ENCODE measurements at regions not wholly inside any gene's neighbourhood (a gene's known extent, or its start where the extent isn't known, plus 50 kb on each side); places are given as distances from the start of the nearest gene placed in this dataset.
"Not testable (repeated sequence)": the region's sequence is repeated elsewhere in the genome, so short reads cannot be mapped to it uniquely, and the experiment has no call there.

DNA sequence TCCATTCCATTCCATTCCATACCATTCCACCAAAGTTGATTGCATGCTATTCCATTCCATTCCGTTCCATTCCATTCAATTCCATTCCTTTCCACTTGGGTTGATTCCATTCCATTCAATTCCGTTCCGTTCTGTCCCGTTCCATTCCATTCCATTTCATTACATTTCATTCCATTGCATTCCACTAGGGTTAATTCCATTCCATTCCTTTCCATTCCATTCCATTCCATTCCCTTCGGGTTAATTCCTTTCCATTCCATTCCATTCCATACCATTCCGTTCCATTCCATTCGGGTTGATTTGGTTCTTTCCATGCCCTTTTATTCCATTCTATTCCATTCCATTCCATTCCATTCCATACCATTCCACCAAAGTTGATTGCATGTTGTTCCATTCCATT is 131.9 kb downstream of the CWH43 start:
- H3K4me1 ChIP-seq (replicated peaks in 1 of 2); H3K27me3 ChIP-seq; H3K36me3 ChIP-seq (replicated peaks in 1 of 2); H3K27ac ChIP-seq; DNase-seq; H3K4me3 ChIP-seq; intact Hi-C loops (cut with DNase I): not testable (repeated sequence)
- WGBS, 4 donors: 72 to 75% (median 74%) methylated on average over 7 of the region's 7 CpGs
- peaks cover 0 to 15% (median 0%) of the 10 kb centered on the region in 3 donors for H3K9me3 ChIP-seq (replicated peaks in 1 of 3)

DNA sequence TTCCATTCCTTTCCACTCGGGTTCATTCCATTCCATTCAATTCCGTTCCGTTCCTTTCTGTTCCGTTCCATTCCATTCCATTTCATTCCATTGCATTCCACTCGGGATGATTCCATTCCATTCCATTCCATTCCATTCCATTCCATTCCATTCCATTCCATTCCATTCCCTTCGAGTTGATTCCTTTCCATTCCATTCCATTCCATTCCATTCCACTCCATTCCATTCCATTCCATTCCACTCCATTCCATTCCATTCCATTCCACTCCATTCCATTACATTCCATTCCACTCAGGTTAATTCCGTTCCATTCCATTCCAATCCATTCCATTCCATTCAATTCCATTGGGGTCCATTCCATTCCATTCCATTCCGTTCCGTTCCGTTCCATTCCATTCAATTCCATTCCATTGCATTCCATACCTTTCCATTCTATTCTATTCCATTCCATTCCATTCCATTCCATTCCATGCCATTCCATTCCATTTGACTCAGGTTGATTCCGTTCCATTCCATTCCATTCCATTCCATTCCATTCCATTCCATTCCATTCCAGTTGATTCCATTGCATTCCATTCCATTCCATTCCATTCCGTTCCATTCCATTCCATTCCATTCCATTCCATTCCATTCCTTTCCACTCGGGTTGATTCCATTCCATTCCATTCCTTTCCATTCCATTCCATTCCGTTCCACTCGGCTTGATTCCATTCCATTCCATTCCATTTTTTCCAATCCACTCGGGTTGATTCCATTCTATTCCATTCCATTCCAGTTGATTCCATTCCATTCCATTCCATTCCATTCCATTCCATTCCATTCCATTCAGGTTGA is 132.5 kb downstream of the CWH43 start:
- H3K27me3 ChIP-seq; H3K4me3 ChIP-seq; H3K36me3 ChIP-seq (replicated peaks in 1 of 2); DNase-seq; H3K4me1 ChIP-seq (replicated peaks in 1 of 2); H3K27ac ChIP-seq; intact Hi-C loops (cut with DNase I): not testable (repeated sequence)
- peaks cover 0 to 15% (median 0%) of the 10 kb centered on the region in 3 donors for H3K9me3 ChIP-seq (replicated peaks in 1 of 3)
- 55 to 62% (median 59%) methylated on average over 16 of the region's 16 CpGs for WGBS, 4 donors

DNA sequence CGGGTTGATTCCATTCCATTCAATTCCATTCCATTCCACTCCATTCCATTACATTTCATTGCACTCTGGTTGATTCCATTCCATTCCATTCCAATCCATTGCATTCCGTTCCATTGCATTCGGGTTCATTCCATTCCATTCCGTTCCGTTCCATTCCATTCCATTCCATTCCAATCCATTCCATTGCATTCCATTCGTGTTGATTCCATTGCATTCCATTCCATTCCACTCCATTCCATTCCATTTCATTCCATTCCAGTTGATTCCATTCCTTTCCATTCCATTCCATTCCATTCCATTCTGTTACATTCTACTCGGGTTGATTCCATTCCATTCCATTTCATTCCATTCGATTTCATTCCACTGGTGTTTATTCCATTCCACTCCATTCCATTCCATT is 133.3 kb downstream of the CWH43 start:
- peaks cover 0 to 15% (median 0%) of the 10 kb centered on the region in 3 donors for H3K9me3 ChIP-seq (replicated peaks in 1 of 3)
- H3K27ac ChIP-seq; DNase-seq; intact Hi-C loops (cut with DNase I); H3K4me3 ChIP-seq; H3K4me1 ChIP-seq (replicated peaks in 1 of 2); H3K36me3 ChIP-seq (replicated peaks in 1 of 2); H3K27me3 ChIP-seq: not testable (repeated sequence)
- 47 to 58% (median 54%) methylated on average over 8 of the region's 8 CpGs for WGBS, 4 donors

DNA sequence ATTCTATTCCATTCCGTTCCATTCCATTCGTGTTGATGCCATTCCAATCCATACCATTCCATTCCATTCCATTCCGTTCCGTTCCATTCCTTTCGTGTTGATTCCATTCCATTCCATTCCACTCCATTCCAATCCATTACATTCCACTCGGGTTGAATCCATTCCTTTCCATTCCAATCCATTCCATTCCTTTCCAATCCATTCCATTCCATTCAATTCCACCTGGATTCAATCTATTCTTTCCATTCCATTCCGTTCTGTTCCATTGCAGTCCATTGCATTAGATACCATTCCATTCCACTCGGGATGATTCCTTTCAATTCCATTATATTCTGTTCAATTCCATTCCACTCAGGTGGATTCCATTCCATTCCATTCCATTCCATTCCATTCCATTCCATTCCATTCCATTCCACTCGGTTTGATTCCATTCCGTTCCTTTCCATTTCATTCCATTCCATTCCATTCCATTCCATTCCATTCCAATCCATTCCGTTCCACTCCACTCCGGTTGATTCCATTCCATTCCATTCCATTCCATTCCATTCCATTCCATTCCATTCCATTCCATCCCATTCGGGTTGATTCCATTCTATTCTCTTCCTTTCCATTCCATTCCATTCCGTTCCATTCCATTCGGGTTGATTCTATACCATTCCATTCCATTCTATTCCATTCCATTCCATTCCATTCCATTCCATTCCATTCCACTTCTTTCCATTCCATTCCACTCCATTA is 134.1 kb downstream of the CWH43 start:
- H3K4me3 ChIP-seq; H3K27ac ChIP-seq; DNase-seq; H3K4me1 ChIP-seq (replicated peaks in 1 of 2); H3K36me3 ChIP-seq (replicated peaks in 1 of 2); intact Hi-C loops (cut with DNase I); H3K27me3 ChIP-seq: not testable (repeated sequence)
- 45 to 54% (median 53%) methylated on average over 15 of the region's 15 CpGs for WGBS, 4 donors
- H3K9me3 ChIP-seq (replicated peaks in 1 of 3): peaks cover 0 to 15% (median 0%) of the 10 kb centered on the region in 3 donors

DNA sequence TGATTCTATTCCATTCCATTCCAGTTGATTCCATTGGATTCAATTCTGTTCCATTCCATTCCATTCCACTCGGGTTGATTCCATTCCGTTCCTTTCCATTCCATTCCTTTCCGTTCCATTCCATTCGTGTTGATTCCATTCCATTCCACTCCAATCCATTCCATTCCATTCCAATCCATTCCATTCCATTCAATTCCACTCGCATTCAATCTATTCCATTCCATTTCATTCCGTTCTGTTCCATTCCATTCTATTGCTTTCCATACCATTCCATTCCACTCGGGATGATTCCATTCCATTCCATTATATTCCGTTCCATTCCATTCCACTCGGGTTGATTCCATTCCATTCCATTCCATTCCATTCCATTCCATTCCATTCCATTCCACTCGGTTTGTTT is 134.7 kb downstream of the CWH43 start:
- H3K36me3 ChIP-seq (replicated peaks in 1 of 2); DNase-seq; H3K27me3 ChIP-seq; H3K27ac ChIP-seq; intact Hi-C loops (cut with DNase I); H3K4me1 ChIP-seq (replicated peaks in 1 of 2); H3K4me3 ChIP-seq: not testable (repeated sequence)
- 64 to 68% (median 66%) methylated on average over 10 of the region's 10 CpGs for WGBS, 4 donors
- H3K9me3 ChIP-seq (replicated peaks in 1 of 3): peaks cover 0 to 15% (median 0%) of the 10 kb centered on the region in 3 donors

DNA sequence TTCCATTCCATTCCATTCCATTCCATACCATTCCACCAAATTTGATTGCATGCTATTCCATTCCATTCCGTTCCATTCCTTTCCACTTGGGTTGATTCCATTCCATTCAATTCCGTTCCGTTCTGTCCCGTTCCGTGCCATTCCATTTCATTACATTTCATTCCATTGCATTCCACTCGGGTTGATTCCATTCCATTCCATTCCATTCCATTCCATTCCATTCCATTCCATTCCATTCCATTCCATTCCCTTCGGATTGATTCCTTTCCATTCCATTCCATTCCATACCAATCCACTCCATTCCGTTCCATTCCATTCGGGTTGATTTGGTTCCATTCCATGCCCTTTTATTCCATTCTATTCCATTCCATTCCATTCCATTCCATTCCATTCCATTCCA is 140.4 kb downstream of the CWH43 start:
- H3K9me3 ChIP-seq (replicated peaks in 1 of 3); H3K27me3 ChIP-seq; H3K36me3 ChIP-seq (replicated peaks in 1 of 2); DNase-seq; H3K4me3 ChIP-seq; H3K4me1 ChIP-seq (replicated peaks in 1 of 2); H3K27ac ChIP-seq; intact Hi-C loops (cut with DNase I): not testable (repeated sequence)
- WGBS, 4 donors: 55 to 71% (median 69%) methylated on average over 4 to 9 of the region's 9 CpGs

DNA sequence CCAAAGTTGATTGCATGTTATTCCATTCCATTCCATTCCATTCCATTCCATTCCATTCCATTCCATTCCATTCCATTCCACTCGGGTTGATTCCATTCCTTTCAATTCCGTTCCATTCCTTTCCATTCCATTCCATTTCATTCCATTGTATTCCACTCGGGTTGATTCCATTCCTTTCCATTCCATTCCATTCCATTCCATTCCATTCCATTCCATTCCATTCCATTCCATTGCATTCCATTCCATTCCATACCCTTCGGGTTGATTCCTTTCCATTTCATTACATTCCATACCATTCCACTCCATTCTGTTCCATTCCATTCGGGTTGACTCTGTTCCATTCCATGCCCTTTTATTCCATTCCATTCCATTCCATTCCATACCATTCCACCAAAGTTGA is 140.8 kb downstream of the CWH43 start:
- intact Hi-C loops (cut with DNase I); H3K9me3 ChIP-seq (replicated peaks in 1 of 3); H3K27ac ChIP-seq; H3K4me1 ChIP-seq (replicated peaks in 1 of 2); H3K36me3 ChIP-seq (replicated peaks in 1 of 2); DNase-seq; H3K27me3 ChIP-seq; H3K4me3 ChIP-seq: not testable (repeated sequence)
- WGBS, 4 donors: 56% methylated on average over 2 of the region's 5 CpGs; no CpG with 5 or more reads in 3 of the 4 donors

DNA sequence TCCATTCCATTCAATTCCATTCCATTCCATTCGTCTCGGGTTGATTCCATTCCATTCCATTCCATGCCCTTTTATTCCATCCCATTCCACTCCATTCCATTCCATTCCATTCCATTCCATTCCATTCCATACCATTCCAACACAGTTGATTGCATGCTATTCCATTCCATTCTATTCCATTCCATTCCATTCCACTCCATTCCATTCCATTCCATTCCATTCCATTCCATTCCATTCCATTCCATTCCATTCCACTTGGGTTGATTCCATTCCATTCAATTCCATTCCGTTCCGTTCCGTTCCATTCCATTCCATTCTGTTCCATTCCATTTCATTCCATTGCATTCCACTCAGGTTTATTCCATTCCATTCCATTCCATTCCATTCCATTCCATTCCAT is 143.3 kb downstream of the CWH43 start:
- no CpG with 5 or more reads among the region's 5 CpGs for WGBS, 4 donors
- intact Hi-C loops (cut with DNase I); H3K27me3 ChIP-seq: not testable (repeated sequence)

DNA sequence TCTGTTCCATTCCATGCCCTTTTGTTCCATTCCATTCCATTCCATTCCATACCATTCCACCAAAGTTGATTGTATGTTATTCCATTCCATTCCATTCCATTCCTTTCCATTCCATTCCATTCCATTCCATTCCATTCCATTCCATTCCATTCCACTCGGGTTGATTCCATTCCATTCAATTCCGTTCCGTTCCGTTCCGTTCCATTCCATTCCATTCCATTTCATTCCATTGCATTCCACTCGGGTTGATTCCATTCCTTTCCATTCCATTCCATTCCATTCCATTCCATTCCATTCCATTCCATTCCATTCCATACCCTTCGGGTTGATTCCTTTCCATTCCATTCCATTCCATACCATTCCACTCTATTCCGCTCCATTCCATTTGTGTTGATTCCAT is 143.8 kb downstream of the CWH43 start:
- intact Hi-C loops (cut with DNase I); DNase-seq; H3K9me3 ChIP-seq (replicated peaks in 1 of 3); H3K27me3 ChIP-seq; H3K4me1 ChIP-seq (replicated peaks in 1 of 2); H3K4me3 ChIP-seq; H3K36me3 ChIP-seq (replicated peaks in 1 of 2); H3K27ac ChIP-seq: not testable (repeated sequence)
- WGBS, 4 donors: 23 to 66% (median 62%) methylated on average over 4 to 8 of the region's 8 CpGs

More for the DNA sequence above, 143.3 kb downstream of the CWH43 start:
- not testable (repeated sequence) for H3K27ac ChIP-seq; DNase-seq; H3K4me3 ChIP-seq; H3K36me3 ChIP-seq (replicated peaks in 1 of 2); H3K9me3 ChIP-seq (replicated peaks in 1 of 3); H3K4me1 ChIP-seq (replicated peaks in 1 of 2)

DNA sequence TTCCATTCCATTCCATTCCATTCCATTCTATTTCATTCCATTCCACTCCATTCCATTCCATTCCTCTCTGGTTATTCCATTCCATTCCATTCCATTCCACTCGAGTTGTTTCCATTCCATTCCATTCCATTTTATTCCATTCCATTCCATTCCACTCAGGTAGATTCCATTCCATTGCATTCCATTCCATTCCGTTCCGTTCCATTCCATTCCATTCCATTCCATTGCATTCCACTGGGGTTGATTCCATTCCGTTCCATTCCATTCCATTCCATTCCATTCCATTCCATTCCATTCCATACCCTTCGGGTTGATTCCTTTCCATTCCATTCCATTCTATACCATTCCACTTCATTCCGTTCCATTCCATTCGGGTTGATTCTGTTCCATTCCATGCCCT is 144.6 kb downstream of the CWH43 start:
- H3K4me1 ChIP-seq (replicated peaks in 1 of 2); H3K36me3 ChIP-seq (replicated peaks in 1 of 2); intact Hi-C loops (cut with DNase I); DNase-seq; H3K9me3 ChIP-seq (replicated peaks in 1 of 3); H3K27ac ChIP-seq; H3K27me3 ChIP-seq; H3K4me3 ChIP-seq: not testable (repeated sequence)
- WGBS, 4 donors: 0 to 25% (median 14%) methylated on average over 2 to 4 of the region's 7 CpGs; no CpG with 5 or more reads in 1 of the 4 donors

DNA sequence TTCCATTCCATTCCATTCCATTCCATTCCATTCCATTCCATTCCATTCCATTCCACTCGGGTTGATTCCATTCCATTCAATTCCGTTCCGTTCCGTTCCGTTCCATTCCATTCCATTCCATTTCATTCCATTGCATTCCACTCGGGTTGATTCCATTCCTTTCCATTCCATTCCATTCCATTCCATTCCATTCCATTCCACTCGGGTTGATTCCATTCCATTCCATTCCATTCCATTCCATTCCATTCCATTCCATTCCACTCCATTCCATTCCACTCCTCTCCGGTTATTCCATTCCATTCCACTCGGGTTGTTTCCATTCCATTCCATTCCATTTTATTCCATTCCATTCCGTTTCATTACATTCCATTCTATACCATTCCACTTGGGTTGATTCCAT is 151.0 kb downstream of the CWH43 start:
- H3K4me1 ChIP-seq (replicated peaks in 1 of 2); H3K27ac ChIP-seq; intact Hi-C loops (cut with DNase I); H3K9me3 ChIP-seq (replicated peaks in 1 of 3); H3K36me3 ChIP-seq (replicated peaks in 1 of 2); DNase-seq; H3K27me3 ChIP-seq; H3K4me3 ChIP-seq: not testable (repeated sequence)
- 29 to 67% (median 54%) methylated on average over 5 to 9 of the region's 10 CpGs for WGBS, 4 donors
